ENCODE measurements at regions not wholly inside any gene's neighbourhood (a gene's known extent, or its start where the extent isn't known, plus 50 kb on each side); places are given as distances from the start of the nearest gene placed in this dataset.

DNA sequence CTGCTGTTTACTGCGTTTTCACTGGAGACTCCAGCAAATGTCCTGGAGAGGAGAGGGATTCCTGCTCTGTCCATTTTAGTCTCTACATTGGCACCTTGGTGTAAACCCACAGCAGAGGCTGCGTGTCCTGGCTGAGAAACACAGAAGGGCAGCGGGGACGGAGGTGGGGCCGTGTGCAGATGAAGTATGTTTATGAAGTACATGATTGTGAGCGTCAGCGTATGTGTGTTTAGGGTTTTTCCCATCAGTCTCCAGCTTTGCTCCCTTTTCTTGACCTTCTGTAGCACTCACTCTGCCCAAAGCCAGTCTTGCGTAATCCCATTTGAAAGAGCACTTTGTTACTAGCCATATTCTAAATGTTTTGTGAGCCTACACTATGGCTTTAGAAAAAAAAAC lies 750.7 kb upstream of the SORCS1 start:
- peak in 1 of 2 donors; percentile 18 for DNase-seq

DNA sequence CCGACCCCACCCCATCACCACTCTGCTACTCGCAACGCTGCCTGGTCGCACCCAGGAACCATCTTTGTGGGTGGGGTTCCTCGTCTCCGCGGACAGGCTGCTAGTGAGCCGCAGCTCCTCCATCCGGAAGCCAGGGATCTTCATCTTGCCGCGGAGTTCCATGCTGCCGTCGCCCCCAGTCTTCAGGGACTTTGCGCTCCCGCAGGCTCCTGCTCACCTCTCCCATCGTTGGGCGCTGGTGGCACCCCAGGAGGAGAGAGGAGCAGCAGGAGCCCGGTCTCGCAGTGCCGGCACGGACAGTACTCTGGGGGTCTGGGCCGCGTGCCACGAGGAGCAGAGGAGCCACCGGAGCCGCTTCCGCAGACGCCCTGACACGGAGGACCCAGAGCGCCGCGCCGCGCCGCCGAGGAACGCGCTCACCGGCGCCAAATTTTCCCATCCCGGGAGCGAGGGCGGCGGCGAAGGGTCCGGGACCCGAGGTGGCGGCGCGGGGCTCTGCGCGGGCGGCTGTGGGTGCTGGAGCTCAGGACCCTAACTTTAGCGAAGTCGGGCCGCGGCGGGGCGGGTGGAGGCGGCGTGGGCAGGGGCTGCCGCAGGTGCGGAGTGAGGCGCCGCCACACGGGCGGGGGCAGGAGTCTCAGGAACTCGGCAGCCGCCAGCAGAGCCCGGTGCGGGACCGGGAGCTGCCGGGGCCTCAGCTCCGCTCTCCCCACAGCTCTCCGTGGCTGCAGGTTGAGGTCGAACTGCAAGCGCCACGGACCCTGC lies 750.1 kb upstream of the SORCS1 start:
- peak in 1 of 2 donors; percentile 15 for DNase-seq

DNA sequence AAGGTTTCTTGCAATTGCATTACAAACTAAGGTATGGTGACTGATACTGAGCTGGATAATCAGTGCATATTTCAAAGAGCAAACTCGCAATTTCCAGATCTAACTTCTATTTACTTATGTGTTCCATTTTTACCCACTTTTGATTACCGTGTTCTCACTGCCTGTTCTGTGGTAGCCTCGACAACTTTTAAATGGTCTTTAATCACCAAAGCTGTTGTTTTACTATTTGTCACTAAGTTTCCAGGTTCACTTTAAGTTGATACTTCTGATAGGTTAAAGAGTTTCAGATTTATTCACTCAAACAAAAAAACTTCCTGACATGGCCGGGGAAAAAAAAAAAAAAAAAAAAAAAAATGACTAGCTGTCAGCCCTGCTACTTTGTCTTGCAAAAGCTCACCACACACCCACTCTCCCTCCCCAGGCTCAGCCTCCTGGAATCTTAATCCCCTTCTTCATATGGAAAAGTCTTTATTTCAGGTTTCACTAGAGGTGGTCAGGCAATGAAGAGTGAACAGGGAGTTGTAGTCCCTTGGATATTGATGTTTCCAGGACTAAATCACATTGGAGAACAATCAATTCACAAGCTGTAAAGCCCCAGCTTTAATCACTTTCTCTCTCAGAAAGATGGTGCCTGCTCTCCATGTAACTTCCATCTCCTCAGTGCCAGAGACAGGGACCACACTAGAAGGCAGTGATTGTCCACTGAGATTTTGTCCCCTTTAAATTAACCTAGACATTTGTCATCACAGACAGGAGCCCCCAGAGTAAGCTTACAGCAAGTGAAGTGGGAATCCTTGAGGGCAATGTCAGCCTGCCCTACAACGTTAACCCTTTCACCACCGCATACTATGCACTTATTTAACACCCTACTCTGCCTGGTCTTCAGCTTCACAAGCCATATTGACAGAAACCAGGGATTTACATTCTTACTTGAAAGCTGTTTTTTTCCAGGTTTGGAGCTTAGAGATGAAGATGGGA lies 749.1 kb upstream of the SORCS1 start:
- DNase-seq: no peak

DNA sequence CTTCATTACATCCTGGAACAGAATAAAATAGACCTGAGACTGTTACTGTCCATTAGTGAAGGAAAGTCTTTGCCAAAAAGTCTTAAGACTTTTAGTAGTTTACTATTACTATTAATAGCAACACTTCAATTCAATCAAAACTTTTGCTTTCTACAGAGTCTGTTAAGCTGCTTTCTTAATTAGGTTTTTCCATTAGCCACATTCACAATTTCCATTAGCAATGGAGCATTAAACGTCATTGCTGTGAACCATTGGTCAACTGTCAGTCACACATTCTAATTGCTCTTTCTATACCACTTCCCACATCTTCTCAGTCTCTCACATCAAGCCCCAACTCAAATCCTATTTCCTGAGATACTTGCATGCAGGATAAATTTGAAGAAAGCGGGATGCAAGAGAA lies 736.6 kb upstream of the SORCS1 start:
- DNase-seq: no peak

DNA sequence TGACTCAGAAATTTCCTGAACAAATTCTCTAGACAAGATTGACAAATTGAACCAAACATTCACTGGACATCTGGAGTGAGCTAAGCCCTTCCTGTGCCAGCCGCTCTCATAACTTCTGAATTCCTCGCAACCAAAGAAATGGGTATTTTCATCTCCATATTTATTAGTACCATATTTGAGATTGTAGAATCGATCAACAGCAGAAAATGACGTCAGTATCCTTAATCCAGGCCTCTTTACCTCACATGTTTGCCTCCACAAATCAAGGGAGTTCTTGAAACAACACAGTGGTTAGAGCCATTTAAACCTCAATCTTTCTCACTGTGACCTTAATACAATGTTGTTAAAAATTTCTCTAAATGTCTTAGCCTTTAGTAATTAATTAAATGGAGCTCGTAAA lies 735.6 kb upstream of the SORCS1 start:
- no peak for DNase-seq

DNA sequence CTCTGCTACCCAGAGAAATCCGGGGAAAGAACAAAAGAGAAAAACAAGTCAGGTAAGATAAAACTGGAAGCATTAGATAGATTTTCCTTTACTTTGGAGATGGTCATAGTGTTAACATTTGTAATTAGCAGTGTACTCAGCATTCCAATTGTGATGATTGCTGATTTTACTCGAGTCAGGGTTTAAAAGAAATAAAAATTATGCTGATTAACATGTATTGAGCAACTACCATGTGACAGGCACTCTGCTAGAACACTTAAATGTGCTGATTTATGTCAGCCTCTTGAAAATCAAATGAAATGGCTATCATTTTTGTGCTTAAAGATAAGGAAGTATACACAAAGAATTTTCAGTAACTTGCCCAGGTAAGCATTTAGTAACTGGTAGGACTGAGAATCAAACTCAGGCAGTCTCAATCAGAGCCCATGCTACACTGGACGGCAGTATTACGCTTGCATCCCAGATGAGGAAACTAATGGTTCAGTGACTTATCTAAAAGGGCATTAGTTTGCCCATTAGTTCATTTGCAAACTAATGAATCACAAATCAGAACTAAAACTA lies 735.1 kb upstream of the SORCS1 start:
- DNase-seq: no peak

DNA sequence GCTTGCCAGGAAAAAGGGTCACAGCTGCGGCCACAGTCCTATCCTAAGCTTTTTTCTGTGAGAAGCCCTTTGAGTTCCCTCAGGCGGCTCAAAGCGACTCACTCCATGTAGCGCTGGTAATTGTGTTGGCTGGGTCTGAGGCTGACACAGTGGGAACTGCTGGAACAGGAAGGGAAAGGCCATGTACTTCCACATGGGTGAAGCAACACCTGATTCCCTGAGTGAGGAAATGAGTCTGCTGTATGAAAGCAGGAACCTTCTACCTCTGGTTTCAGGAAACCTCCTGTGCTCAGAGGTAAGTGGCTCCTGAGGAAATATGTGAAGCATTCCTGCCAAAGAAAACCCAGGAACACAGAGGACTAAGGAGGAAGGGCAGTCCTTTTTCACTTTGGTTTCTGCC lies 734.6 kb upstream of the SORCS1 start:
- DNase-seq: no peak

DNA sequence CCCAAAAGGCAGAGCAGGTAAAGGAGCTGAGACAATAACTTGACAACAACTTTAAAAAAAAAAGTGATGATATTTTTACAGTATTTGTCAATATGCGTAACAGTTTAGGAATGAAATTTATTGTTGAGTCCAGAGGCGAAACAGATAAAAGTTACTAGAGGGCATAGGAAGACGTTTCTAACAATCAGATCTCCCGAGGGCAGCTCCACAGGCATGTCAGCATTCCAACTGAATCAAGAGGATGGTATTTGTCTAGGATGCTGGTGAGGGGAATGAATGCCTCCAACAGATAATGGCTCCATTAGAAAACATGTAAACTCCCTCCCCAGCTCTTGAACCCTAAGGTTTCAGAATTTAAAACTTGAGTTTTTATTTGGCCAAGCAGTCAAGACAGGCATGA lies 733.9 kb upstream of the SORCS1 start:
- no peak for DNase-seq

DNA sequence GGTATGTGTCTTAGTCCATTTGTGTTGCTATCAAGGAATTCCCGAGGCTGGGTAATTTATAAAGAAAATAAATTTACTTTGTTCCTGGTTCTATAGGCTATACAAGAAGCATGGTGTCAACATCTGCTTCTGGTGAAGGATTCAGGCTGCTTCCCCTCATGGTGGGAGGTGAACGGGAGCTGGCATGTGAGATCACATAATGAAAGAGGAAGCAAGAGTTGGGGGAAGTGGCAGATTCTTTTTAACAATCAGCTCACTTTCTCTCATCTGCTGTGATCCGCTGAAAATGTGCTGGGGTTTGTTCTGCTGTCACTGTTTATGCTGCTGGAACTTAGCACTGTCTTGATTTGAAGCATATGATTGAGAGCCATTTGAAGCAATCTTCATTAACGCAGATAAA lies 730.0 kb upstream of the SORCS1 start:
- no peak for DNase-seq

DNA sequence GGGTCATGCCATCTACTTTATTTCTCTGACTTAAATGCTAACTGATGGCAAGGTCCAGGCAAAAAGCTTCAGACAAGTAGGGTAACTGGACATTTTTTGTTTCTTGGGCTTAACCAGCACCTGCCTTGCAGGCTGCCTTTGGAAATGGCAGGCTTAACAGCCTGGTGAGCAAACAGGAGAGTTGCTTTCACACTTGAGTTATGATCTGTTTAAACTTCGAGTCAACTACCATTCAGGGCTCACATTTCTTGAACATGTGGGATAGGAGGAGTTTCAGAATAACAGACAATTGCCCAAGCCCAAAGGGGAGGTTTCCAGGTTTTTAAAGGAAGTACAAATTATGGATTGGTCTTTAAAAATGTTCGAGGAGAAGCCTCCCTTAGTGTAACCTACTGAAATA lies 724.6 kb upstream of the SORCS1 start:
- no peak for DNase-seq

DNA sequence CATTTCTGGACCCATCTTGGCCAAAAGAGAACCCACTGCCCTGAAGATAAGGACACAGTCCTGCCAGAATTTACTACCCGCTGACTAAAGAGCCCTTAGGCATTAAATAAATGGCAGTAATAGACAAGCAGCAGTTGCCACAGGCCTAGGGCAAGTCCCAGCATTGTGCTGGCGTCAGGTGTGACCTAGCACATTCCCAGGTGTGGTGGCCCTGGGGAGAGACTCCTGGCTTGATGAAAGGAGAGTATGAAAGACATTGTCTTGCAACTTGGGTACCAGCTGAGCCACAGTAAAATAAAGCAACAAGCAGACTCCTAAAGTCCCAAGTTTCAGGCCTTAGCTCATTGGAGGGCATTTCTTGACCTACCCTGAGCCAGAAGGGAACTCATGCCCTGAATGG lies 715.7 kb upstream of the SORCS1 start:
- no peak for DNase-seq

DNA sequence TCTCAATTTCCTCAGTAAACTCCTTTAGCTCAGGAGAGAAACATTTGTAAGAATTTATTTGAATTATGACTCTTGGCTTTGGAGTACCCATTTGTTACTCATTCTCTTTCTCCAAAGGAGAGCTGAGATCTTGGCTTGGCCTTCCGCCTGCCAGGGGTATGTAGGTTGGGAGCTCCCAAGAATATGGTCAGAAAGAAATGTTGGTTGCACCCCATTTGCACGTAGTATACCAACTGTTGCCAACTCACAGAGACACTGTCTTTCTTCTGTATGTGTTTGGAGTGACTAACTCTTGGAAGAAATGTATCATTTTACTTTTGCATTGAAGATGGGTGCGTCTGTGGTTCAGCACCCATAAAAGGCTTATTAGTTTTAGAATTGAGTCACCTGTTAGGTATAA lies 708.5 kb upstream of the SORCS1 start:
- no peak for DNase-seq

DNA sequence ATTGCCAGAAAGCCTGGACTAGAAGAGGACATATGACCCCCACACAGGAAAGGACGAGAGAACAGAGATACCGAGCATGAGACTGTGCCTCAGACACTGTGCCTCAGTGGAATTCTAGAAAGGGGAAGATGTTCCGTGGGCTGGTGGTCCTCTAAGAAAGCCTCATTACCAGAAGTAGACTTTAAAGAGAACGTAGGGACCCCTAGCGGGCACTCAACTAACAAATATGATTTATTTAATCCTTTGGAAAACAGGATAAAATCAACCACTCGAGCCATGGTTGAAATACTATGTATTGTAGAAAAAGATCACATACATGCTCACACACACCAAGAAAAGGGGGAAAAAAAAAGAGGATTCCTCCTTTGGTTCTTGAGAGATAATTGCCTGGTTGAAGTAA lies 701.2 kb upstream of the SORCS1 start:
- no peak for DNase-seq

DNA sequence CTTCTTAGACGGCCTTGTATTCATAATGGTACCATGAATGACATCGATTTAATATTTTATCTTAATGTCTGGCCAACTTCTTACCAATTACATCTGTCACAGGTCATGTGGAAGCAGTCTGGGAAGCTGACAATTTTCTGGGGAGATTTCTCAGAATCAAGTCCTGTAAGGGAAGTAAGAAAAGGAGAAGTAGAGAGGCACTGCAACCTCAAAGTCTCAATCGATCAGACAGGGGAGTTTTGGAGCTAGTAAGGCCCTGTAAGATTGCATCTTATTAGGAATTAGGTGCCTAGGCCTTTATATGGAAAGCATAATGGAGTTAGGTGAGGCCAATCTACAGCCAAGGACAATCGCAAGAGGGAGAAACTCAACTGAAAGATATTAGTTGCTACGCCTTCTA lies 694.6 kb upstream of the SORCS1 start:
- DNase-seq: no peak

DNA sequence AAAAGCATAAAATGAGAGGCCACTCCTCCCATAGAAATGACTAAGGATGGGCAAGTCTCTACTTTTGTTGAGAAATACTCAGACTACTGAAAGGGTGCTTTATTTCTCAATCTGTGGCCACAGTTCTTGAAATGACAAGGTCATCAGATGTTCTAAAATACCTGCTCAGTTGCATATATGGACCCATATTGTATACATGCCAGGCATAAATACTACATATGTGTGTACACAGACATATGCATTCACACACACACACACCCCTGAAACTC lies 691.5 kb upstream of the SORCS1 start:
- DNase-seq: no peak

DNA sequence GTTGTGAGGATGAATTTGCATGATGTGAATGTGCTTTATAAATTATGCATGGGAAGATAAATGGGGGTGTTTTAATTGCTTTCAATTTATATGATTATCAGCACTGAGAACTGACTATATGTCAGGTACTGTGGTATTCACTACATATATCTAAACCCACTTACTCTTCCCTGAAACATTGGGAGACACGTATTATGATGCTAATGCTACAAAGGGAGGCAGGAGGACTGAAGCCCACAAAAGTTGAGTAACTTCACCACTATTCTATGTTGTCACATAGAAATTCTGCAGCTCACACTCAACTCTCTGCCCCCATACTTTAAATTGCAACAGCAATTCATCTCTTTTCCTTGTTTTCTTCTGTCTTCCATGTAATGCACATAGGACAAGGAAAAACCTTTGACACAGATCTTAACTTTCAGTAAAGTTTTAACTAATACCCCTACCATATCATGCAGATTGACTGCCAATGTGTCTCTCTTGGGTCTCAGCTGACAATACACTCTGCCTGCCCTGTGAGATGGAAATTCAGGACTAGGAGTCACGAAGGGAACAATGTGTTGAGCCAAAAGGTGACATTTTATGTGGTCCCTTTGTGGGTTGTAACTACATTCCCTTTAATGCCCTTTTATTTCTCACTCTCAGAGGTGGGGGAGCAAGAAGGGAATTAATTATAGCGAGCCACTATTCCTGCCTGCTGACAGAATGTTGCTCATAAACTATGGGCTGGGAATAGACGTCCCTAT lies 691.0 kb upstream of the SORCS1 start:
- DNase-seq: no peak

DNA sequence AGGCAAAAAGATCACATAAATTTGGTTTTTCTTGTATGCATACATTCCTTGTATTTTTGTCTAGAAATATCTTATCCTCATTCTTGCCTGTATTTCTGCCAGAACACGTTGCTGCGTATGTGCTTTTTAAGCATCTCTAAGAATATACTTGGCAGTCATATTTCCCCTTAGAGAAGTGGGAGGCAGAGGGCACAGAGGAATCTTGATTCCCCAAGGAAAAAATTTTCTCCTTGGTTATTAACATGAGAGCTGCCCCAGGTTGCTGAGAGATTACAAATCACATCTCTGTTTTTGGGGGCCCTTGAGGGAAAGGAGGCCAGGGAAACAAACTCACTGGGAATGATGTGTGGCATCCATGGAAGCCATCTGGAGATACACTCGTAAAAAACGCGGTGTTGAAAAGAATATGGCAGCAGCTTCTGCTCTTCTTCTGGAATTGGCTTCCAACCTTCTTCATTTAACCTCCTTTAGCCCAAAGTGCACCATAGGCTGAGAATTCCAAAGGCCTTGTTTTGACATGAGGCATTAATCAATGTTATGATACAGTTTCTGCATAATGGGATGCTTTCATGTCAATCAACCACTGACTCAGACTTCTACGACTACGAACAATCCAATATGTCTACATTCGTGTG lies 684.3 kb upstream of the SORCS1 start:
- no peak for DNase-seq

DNA sequence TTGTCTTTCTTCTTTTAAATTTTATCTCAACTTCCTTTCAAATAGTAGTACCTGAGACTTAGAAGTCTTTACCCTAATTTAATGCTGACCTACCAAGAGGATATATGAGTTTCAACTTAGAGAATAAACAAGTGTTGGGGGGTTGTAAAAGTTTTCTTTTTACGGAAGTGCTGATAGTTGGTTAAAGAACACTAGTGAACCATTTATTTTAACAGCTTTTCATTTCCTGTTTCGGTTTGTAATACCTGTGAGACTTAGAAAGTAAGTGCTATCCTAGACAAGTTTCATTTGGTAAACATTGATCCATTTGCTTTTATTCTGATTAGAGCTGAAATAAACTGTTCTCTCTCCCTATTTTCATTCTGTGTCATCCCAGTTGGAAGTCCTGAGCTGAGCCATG lies 683.1 kb upstream of the SORCS1 start:
- DNase-seq: no peak

DNA sequence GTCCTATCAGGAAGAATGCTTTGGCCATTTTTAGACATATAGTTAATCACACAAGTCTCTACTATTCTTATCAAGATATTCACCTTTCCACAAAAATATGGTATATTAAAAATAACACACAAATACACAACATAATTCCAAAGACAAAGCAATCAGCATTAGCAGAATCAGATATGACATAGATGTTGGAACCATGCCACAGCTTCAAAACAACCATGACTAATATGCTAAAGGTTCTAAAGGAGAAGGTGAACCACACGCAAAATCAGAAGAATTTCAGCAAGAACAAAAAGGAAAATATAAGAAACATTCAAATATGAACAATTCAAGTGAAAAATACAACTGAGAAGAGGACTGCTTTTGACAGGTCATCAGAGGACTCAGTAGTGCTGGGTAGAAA lies 670.2 kb upstream of the SORCS1 start:
- DNase-seq: no peak

DNA sequence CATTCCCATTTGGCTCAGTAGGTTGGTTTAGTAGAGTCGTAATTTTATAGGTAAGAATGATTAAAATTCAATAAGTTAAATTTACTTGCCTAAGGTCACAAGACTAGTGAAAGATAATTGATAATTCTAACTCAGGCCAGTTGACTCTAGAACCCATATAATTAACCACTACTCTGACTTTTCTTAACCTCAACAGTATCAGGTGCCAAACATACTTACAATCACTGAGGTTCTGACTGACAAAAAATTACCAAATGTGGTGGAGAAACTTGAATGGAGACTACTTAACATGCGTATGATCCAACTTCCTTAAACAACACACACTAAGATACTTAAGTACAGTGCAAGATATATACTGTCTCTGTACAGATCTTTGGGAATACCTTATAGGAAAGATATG lies 667.3 kb upstream of the SORCS1 start:
- DNase-seq: no peak

DNA sequence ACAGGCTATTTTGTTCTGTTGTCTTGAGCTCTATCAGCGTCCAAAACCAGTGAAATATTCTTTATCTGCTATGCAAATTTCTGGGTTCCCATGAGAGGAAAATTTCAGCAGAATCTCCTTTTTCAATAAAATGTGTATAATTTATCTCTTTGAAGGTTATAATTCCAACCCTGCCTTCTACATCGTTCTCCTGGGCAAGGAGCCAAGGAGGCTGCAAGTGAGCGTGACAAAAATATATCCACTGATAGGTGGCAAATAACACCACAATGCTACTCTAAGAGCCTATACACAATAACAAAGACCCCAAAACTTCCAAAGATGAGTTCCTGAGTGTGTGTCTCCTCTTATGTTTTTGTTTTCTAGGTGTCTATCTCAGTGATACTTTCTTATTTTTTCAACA lies 664.7 kb upstream of the SORCS1 start:
- DNase-seq: no peak

DNA sequence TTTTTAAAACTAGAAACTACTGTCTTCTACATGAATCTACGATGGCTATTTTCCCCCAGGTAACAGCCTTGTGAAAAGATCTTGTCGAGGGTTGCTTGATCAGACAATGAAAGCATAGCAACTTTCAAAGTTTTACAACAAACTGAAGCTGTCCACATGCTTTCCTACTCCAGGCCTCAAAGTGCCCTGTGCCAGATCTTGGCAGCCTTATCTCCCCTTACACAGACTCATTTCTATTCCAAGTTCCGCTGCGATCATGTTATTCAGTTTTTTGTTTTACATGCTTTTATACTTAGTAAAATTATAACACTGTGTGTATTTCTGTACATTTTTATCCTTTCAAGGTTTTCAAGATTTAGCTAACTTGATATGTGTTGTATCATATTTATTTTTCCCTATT lies 661.7 kb upstream of the SORCS1 start:
- no peak for DNase-seq
